Ovary (tissue), 3 donors: ENCODE measurements at regions not wholly inside any gene's neighbourhood (a gene's known extent, or its start where the extent isn't known, plus 50 kb on each side); places are given as distances from the start of the nearest gene placed in this dataset.
"Not testable (repeated sequence)": the region's sequence is repeated elsewhere in the genome, so short reads cannot be mapped to it uniquely, and the experiment has no call there.

Experiments used
- EP300 ChIP-seq: sonication (generic); formaldehyde crosslinking; IDR thresholded peaks from one replicate; pipeline ENCODE4 v1.6.1; 2017; ENCODE audit warnings: antibody characterized with exemption
- TF ChIP-seq, protein P1 (sequence below), 3 donors: fragments of 450-650 bp in 2 of 3; fragments of 200-600 bp in 1 of 3; IDR thresholded peaks; one replicate each; pipeline versions ENCODE4 v1.5.1 to v1.8.0; 2016 to 2022; ENCODE audit warnings: antibody characterized with exemption in 3 of 3, mild to moderate bottlenecking in 1 of 3
- donor health status: DM: no; HTN: no; CAD: no.

DNA sequence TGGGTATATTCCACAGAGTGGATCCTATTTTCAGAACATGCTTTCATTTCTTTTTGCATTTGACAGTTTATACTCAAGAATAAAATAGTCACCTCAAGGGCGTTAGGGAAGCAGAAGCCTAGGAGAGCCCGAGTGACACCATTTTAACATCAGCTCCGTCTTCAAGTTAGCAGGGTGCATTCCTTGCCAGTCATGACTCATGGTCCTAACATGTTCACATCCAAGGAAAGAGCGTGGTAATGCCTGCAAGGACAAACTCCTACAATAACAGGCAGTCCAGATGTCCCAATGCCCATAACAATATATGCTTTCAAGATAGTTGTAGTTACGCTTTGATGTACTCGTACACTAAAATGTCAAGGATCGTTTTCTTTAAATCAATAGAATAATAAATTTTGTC lies 848.4 kb downstream of the SPATA31A7 start:
- TF ChIP-seq, protein P1, sequence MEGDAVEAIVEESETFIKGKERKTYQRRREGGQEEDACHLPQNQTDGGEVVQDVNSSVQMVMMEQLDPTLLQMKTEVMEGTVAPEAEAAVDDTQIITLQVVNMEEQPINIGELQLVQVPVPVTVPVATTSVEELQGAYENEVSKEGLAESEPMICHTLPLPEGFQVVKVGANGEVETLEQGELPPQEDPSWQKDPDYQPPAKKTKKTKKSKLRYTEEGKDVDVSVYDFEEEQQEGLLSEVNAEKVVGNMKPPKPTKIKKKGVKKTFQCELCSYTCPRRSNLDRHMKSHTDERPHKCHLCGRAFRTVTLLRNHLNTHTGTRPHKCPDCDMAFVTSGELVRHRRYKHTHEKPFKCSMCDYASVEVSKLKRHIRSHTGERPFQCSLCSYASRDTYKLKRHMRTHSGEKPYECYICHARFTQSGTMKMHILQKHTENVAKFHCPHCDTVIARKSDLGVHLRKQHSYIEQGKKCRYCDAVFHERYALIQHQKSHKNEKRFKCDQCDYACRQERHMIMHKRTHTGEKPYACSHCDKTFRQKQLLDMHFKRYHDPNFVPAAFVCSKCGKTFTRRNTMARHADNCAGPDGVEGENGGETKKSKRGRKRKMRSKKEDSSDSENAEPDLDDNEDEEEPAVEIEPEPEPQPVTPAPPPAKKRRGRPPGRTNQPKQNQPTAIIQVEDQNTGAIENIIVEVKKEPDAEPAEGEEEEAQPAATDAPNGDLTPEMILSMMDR (IDR thresholded peaks at IDR 0.05): not testable (repeated sequence)
- not testable (repeated sequence) for TF ChIP-seq EP300
